Peyer's patch (tissue), 4 donors: ENCODE measurements at regions not wholly inside any gene's neighbourhood (a gene's known extent, or its start where the extent isn't known, plus 50 kb on each side); places are given as distances from the start of the nearest gene placed in this dataset.
"Not testable (repeated sequence)": the region's sequence is repeated elsewhere in the genome, so short reads cannot be mapped to it uniquely, and the experiment has no call there.

Experiments used
- POLR2A ChIP-seq, 2 donors: fragments of 450-650 bp; IDR thresholded peaks; one replicate each; pipeline ENCODE4 v1.5.1; 2017; ENCODE audit warnings: antibody characterized with exemption in 2 of 2, mild to moderate bottlenecking in 2 of 2, moderate library complexity in 2 of 2
- TF ChIP-seq, protein P1 (sequence below), 6 experiments: fragments of 450-650 bp in 4 of 6; fragments of 200-600 bp in 2 of 6; sonication (generic) in 1 of 6; IDR thresholded peaks; one replicate each; pipeline ENCODE4 v1.5.1; 2017 to 2019; ENCODE audit warnings: antibody characterized with exemption in 6 of 6, mild to moderate bottlenecking in 3 of 6, moderate library complexity in 1 of 6

- TF ChIP-seq, protein P1, sequence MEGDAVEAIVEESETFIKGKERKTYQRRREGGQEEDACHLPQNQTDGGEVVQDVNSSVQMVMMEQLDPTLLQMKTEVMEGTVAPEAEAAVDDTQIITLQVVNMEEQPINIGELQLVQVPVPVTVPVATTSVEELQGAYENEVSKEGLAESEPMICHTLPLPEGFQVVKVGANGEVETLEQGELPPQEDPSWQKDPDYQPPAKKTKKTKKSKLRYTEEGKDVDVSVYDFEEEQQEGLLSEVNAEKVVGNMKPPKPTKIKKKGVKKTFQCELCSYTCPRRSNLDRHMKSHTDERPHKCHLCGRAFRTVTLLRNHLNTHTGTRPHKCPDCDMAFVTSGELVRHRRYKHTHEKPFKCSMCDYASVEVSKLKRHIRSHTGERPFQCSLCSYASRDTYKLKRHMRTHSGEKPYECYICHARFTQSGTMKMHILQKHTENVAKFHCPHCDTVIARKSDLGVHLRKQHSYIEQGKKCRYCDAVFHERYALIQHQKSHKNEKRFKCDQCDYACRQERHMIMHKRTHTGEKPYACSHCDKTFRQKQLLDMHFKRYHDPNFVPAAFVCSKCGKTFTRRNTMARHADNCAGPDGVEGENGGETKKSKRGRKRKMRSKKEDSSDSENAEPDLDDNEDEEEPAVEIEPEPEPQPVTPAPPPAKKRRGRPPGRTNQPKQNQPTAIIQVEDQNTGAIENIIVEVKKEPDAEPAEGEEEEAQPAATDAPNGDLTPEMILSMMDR (IDR thresholded peaks at IDR 0.05): not testable (repeated sequence)
- not testable (repeated sequence) for TF ChIP-seq POLR2A (IDR thresholded peaks at IDR 0.05)
These were observed 65.3 kb upstream of the KCNJ18 start for GRCh38 chr17:21626987-21627386.
